ENCODE measurements at regions not wholly inside any gene's neighbourhood (a gene's known extent, or its start where the extent isn't known, plus 50 kb on each side); places are given as distances from the start of the nearest gene placed in this dataset.

- no peak overlapping the region for H3K27ac ChIP-seq
- no peaks in the 10 kb centered on the region for H3K36me3 ChIP-seq
- TF ChIP-seq POLR2AphosphoS5 (IDR thresholded peaks at IDR 0.05) (no peak), CTCF (IDR thresholded peaks at IDR 0.05) (no peak), POLR2A (IDR thresholded peaks at IDR 0.05) (no peak)
- H3K4me3 ChIP-seq: no peak overlapping the region
- DNase-seq (ENCODE audit: low spot score in 2 of 2): no peak
- no peaks in the 10 kb centered on the region for H3K27me3 ChIP-seq
- peaks cover 0 to 4% of the 10 kb centered on the region in 2 donors for H3K9me3 ChIP-seq
- intact Hi-C loops (cut with DNase I; ENCODE audit: low total_unique reads): no loop called here
- no peaks in the 10 kb centered on the region for H3K4me1 ChIP-seq
Measured at GRCh38 chr18:40631319-40631718, 1323.7 kb upstream of the PIK3C3 start.

- H3K36me3 ChIP-seq: no peaks in the 10 kb centered on the region
- H3K27me3 ChIP-seq: no peaks in the 10 kb centered on the region
- H3K9me3 ChIP-seq: peaks cover 0 to 4% of the 10 kb centered on the region in 2 donors
- intact Hi-C loops (cut with DNase I; ENCODE audit: low total_unique reads): no loop called here
- H3K4me1 ChIP-seq: no peaks in the 10 kb centered on the region
- TF ChIP-seq CTCF (IDR thresholded peaks at IDR 0.05): no peak
- no peak for TF ChIP-seq POLR2AphosphoS5 (IDR thresholded peaks at IDR 0.05)
- no peak for TF ChIP-seq POLR2A (IDR thresholded peaks at IDR 0.05)
- no peak overlapping the region for H3K27ac ChIP-seq
- no peak overlapping the region for H3K4me3 ChIP-seq
- no peak for DNase-seq (ENCODE audit: low spot score in 2 of 2)
Measured at GRCh38 chr18:40630496-40630895, 1324.5 kb upstream of the PIK3C3 start.

- Histone ChIP-seq H3K4me3 (no peak overlapping the region), H3K27me3 (no peaks in the 10 kb centered on the region), H3K27ac (no peak overlapping the region), H3K4me1 (no peaks in the 10 kb centered on the region), H3K36me3 (no peaks in the 10 kb centered on the region), H3K9me3 (no peaks in the 10 kb centered on the region)
- no peak for DNase-seq (ENCODE audit: low spot score in 2 of 2)
- intact Hi-C loops (cut with DNase I; ENCODE audit: low total_unique reads): no loop called here
- TF ChIP-seq POLR2AphosphoS5 (IDR thresholded peaks at IDR 0.05) (no peak), POLR2A (IDR thresholded peaks at IDR 0.05) (no peak), CTCF (IDR thresholded peaks at IDR 0.05) (no peak)
Measured at GRCh38 chr18:40624959-40625358, 1330.1 kb upstream of the PIK3C3 start.

- no peak for TF ChIP-seq CTCF (IDR thresholded peaks at IDR 0.05)
- no peak for TF ChIP-seq POLR2A (IDR thresholded peaks at IDR 0.05)
- TF ChIP-seq POLR2AphosphoS5 (IDR thresholded peaks at IDR 0.05): no peak
- Histone ChIP-seq H3K9me3 (no peaks in the 10 kb centered on the region), H3K27me3 (no peaks in the 10 kb centered on the region), H3K27ac (no peak overlapping the region), H3K4me3 (no peak overlapping the region), H3K4me1 (no peaks in the 10 kb centered on the region), H3K36me3 (no peaks in the 10 kb centered on the region)
- no peak for DNase-seq (ENCODE audit: low spot score in 2 of 2)
- intact Hi-C loops (cut with DNase I; ENCODE audit: low total_unique reads): no loop called here
Measured at GRCh38 chr18:40613721-40614120, 1341.3 kb upstream of the PIK3C3 start.

GRCh38 chr18:40612356-40612755, 1342.7 kb upstream of the PIK3C3 start:
- Histone ChIP-seq H3K9me3 (no peaks in the 10 kb centered on the region), H3K36me3 (no peaks in the 10 kb centered on the region), H3K4me3 (no peak overlapping the region), H3K4me1 (no peaks in the 10 kb centered on the region), H3K27ac (no peak overlapping the region), H3K27me3 (no peaks in the 10 kb centered on the region)
- intact Hi-C loops (cut with DNase I; ENCODE audit: low total_unique reads): no loop called here
- no peak for DNase-seq (ENCODE audit: low spot score in 2 of 2)
- TF ChIP-seq CTCF (IDR thresholded peaks at IDR 0.05): no peak
- no peak for TF ChIP-seq POLR2AphosphoS5 (IDR thresholded peaks at IDR 0.05)
- no peak for TF ChIP-seq POLR2A (IDR thresholded peaks at IDR 0.05)
